RKO (cell line): ENCODE measurements at regions not wholly inside any gene's neighbourhood (a gene's known extent, or its start where the extent isn't known, plus 50 kb on each side); places are given as distances from the start of the nearest gene placed in this dataset.
"Not testable (repeated sequence)": the region's sequence is repeated elsewhere in the genome, so short reads cannot be mapped to it uniquely, and the experiment has no call there.

Source experiments
- DNase-seq: peaks from one replicate; pipeline ENCODE4 v3.0.0-alpha.2; 2016; ENCODE audit warnings: low spot score

GRCh38 chr4:86413426-86413825 is 53.6 kb upstream of the MAPK10 start:
- DNase-seq, result not testable (repeated sequence)

- no peak for DNase-seq
These were observed 54.8 kb upstream of the MAPK10 start for GRCh38 chr4:86414686-86415085.

- DNase-seq, result no peak
These were observed 56.2 kb upstream of the MAPK10 start for GRCh38 chr4:86416081-86416480.

- no peak for DNase-seq
These were observed 61.6 kb upstream of the MAPK10 start for GRCh38 chr4:86421461-86421860.

- DNase-seq, result no peak
These were observed 71.8 kb upstream of the MAPK10 start for GRCh38 chr4:86431543-86432116.

- DNase-seq, result no peak
These were observed 72.8 kb upstream of the MAPK10 start for GRCh38 chr4:86432559-86433134.

- DNase-seq, result no peak
These were observed 79.4 kb upstream of the MAPK10 start for GRCh38 chr4:86439293-86439692.

GRCh38 chr4:86441175-86441936 is 81.5 kb upstream of the MAPK10 start:
- no peak for DNase-seq

GRCh38 chr4:86442881-86443280 is 83.0 kb upstream of the MAPK10 start:
- DNase-seq, result no peak

- DNase-seq, result no peak
These were observed 83.6 kb upstream of the MAPK10 start for GRCh38 chr4:86443495-86443894.

- no peak for DNase-seq
These were observed 87.1 kb upstream of the MAPK10 start for GRCh38 chr4:86446996-86447395.

GRCh38 chr4:86448871-86449270 is 89.0 kb upstream of the MAPK10 start:
- no peak for DNase-seq

GRCh38 chr4:86449746-86450588 is 90.1 kb upstream of the MAPK10 start:
- DNase-seq, result no peak

- DNase-seq, result no peak
These were observed 91.0 kb upstream of the MAPK10 start for GRCh38 chr4:86450861-86451260.

GRCh38 chr4:86451560-86452330 is 91.9 kb upstream of the MAPK10 start:
- DNase-seq, result no peak

GRCh38 chr4:86452422-86452891 is 92.6 kb upstream of the MAPK10 start:
- DNase-seq, result no peak

- DNase-seq, result no peak
These were observed 93.2 kb upstream of the MAPK10 start for GRCh38 chr4:86452924-86453531.

GRCh38 chr4:86453611-86454072 is 93.8 kb upstream of the MAPK10 start:
- DNase-seq, result not testable (repeated sequence)

GRCh38 chr4:86461849-86462248 is 102.0 kb upstream of the MAPK10 start:
- DNase-seq, result no peak

GRCh38 chr4:86472377-86473019 is 112.6 kb upstream of the MAPK10 start:
- no peak for DNase-seq

GRCh38 chr4:86478151-86478550 is 116.0 kb upstream of the PTPN13 start:
- not testable (repeated sequence) for DNase-seq
